ENCODE measurements at regions not wholly inside any gene's neighbourhood (a gene's known extent, or its start where the extent isn't known, plus 50 kb on each side); places are given as distances from the start of the nearest gene placed in this dataset.

DNA sequence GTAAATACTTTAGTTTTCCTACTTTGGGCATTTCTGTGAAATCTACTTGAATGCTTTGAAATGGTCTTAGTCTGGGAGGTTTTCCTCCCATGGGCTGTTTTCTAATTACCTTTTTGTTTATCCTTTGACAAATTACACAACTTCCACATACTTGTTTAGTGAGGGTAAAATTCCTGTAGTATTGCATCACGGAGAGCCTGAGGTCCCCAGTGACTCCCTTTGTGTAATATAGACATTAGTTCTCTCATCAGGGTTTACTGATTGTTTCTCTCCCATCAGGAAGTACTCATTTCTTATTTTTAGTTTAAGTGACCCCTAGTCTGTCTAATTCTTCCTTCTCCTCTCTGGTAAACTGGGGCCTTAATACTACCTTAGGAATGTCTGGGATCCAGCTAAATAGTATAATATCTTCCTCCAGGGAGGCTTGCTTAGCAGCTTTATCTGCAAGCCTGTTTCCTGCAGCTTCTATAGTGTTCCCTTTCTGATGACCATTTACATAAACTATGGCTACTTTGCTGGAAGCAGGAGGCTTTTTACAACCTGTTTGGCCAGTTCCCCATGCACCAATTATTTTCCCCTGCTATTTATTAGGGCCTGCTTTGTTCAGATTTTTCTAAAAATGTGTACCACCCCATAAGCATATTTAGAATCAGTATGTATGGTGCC lies 87.2 kb upstream of the XCR1 start:
- H3K9me3 Mint-ChIP-seq = no peaks in the 10 kb centered on the region
- H3K4me3 Mint-ChIP-seq = no peak overlapping the region
- H3K4me2 ChIP-seq (replicated peaks; ENCODE audit: extremely low read depth, low read length, poor library complexity, severe bottlenecking) = peak overlapping the region; percentile 24
- intact Hi-C loops (cut with micrococcal nuclease) = loop anchor here in 1 of 2 donors (5.0 kb wide), 2 partner anchors 78 to 93 kb away; partner anchors contain the start of gene CCR1
- H3K27ac ChIP-seq (ENCODE audit: low read depth in 1 of 2, low read length in 2 of 2) = peak overlapping the region; percentile 41 to 99
- no peaks in the 10 kb centered on the region for H3K36me3 ChIP-seq (replicated peaks in 1 of 2; ENCODE audit: control insufficient read depth in 1 of 2, insufficient read depth in 2 of 2, low read length in 2 of 2)
- peak overlapping the region in 1 of 3 experiments; percentile 18 for H3K4me3 ChIP-seq (replicated peaks in 1 of 3; ENCODE audit: low read depth in 2 of 3, low read length in 3 of 3)
- no peak overlapping the region for H3K9ac ChIP-seq (ENCODE audit: insufficient read depth, low read length, poor library complexity, severe bottlenecking)
- DNase-seq = peak in 2 of 3 donors; percentile 76 to 81
- H3K4me1 Mint-ChIP-seq = peaks cover 74% of the 10 kb centered on the region
- peaks cover 73 to 82% of the 10 kb centered on the region in 2 donors for H3K4me1 ChIP-seq (ENCODE audit: control insufficient read depth in 1 of 2, insufficient read depth in 2 of 2, low read length in 2 of 2)
- no peaks in the 10 kb centered on the region for H3K27me3 Mint-ChIP-seq (ENCODE audit: low read depth in 3 of 3)
- no peak overlapping the region for H2AFZ ChIP-seq (ENCODE audit: insufficient read depth, low read depth, low read length, poor library complexity, severe bottlenecking)
- no peaks in the 10 kb centered on the region for H3K27me3 ChIP-seq (ENCODE audit: control insufficient read depth in 2 of 2, insufficient read depth in 2 of 2, low read length in 2 of 2)
- H3K79me2 ChIP-seq (ENCODE audit: insufficient read depth, low read length) = no peaks in the 10 kb centered on the region
- H4K20me1 ChIP-seq (ENCODE audit: insufficient read depth, low read length) = no peaks in the 10 kb centered on the region
- no CpG with 5 or more reads among the region's 1 CpG for WGBS (ENCODE audit: insufficient coverage)
- peak overlapping the region; percentile 78 to 91 (median 88) for H3K27ac Mint-ChIP-seq
- H3K9me3 ChIP-seq (replicated peaks in 1 of 2; ENCODE audit: control insufficient read depth in 1 of 2, insufficient read depth in 1 of 2, low read length in 2 of 2) = no peaks in the 10 kb centered on the region
- TF ChIP-seq, protein P1, sequence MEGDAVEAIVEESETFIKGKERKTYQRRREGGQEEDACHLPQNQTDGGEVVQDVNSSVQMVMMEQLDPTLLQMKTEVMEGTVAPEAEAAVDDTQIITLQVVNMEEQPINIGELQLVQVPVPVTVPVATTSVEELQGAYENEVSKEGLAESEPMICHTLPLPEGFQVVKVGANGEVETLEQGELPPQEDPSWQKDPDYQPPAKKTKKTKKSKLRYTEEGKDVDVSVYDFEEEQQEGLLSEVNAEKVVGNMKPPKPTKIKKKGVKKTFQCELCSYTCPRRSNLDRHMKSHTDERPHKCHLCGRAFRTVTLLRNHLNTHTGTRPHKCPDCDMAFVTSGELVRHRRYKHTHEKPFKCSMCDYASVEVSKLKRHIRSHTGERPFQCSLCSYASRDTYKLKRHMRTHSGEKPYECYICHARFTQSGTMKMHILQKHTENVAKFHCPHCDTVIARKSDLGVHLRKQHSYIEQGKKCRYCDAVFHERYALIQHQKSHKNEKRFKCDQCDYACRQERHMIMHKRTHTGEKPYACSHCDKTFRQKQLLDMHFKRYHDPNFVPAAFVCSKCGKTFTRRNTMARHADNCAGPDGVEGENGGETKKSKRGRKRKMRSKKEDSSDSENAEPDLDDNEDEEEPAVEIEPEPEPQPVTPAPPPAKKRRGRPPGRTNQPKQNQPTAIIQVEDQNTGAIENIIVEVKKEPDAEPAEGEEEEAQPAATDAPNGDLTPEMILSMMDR (IDR thresholded peaks at IDR 0.05) = no peak
- H3K36me3 Mint-ChIP-seq = peaks cover 0 to 4% of the 10 kb centered on the region in 2 donors

DNA sequence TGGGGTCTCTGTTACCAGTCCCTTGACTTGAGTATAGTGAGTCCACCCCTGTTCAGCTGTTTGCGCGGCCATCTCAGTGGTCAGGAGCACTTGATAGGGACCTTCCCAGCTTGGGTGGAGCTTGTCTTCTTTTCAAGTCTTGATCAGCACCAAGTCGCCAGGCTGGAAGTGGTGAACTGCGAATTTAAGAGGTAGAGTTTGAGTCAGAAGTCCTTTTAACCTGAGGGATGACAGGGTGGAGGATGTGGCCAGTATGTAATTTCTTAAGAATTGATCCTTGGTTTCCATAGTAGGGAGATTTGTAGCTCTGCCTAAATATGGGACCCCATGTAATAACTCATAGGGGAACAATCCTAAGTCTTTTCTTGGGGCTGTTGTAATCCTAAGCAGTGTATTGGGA lies 86.3 kb upstream of the XCR1 start:
- Mint-ChIP-seq H3K27me3 (ENCODE audit: low read depth in 3 of 3) (no peaks in the 10 kb centered on the region), H3K4me1 (peaks cover 83% of the 10 kb centered on the region), H3K4me3 (no peak overlapping the region), H3K36me3 (peaks cover 0 to 4% of the 10 kb centered on the region in 2 donors), H3K27ac (peak overlapping the region; percentile 41 to 91 (median 86)), H3K9me3 (peaks cover 0 to 6% (median 0%) of the 10 kb centered on the region in 7 donors)
- TF ChIP-seq, protein P1 (IDR thresholded peaks at IDR 0.05) = no peak
- no peak for DNase-seq
- Histone ChIP-seq H3K4me3 (replicated peaks in 1 of 3; ENCODE audit: low read depth in 2 of 3, low read length in 3 of 3) (no peak overlapping the region), H3K27me3 (ENCODE audit: control insufficient read depth in 2 of 2, insufficient read depth in 2 of 2, low read length in 2 of 2) (no peaks in the 10 kb centered on the region), H3K4me2 (replicated peaks; ENCODE audit: extremely low read depth, low read length, poor library complexity, severe bottlenecking) (no peak overlapping the region), H3K4me1 (ENCODE audit: control insufficient read depth in 1 of 2, insufficient read depth in 2 of 2, low read length in 2 of 2) (peaks cover 82 to 90% of the 10 kb centered on the region in 2 donors), H3K9me3 (replicated peaks in 1 of 2; ENCODE audit: control insufficient read depth in 1 of 2, insufficient read depth in 1 of 2, low read length in 2 of 2) (no peaks in the 10 kb centered on the region), H3K79me2 (ENCODE audit: insufficient read depth, low read length) (no peaks in the 10 kb centered on the region), H2AFZ (ENCODE audit: insufficient read depth, low read depth, low read length, poor library complexity, severe bottlenecking) (no peak overlapping the region), H3K27ac (ENCODE audit: low read depth in 1 of 2, low read length in 2 of 2) (peak overlapping the region in 1 of 2 donors; percentile 99), H3K9ac (ENCODE audit: insufficient read depth, low read length, poor library complexity, severe bottlenecking) (no peak overlapping the region), H4K20me1 (ENCODE audit: insufficient read depth, low read length) (no peaks in the 10 kb centered on the region), H3K36me3 (replicated peaks in 1 of 2; ENCODE audit: control insufficient read depth in 1 of 2, insufficient read depth in 2 of 2, low read length in 2 of 2) (no peaks in the 10 kb centered on the region)
- intact Hi-C loops (cut with micrococcal nuclease) = loop anchor here in 1 of 2 donors (5.0 kb wide), 2 partner anchors 79 to 94 kb away; partner anchors contain the start of gene CCR1
- WGBS (ENCODE audit: insufficient coverage) = 100% methylated on average over 2 of the region's 4 CpGs

All from CD14-positive monocyte (primary cell).